Activated T-cell treated with anti-CD3 and anti-CD28 coated beads, Interleukin-2, amount 50 U/mL, for 24 hours (primary cell): ENCODE measurements at regions not wholly inside any gene's neighbourhood (a gene's known extent, or its start where the extent isn't known, plus 50 kb on each side); places are given as distances from the start of the nearest gene placed in this dataset.

Experiments used
- DNase-seq: peaks from one replicate; pipeline ENCODE4 v3.0.0-alpha.2; 2020
- H3K27ac Mint-ChIP-seq: 2 replicates; pipeline ENCODE4 v1.8.0; 2020; ENCODE audit warnings: mild to moderate bottlenecking, mixed read lengths
- H3K27me3 Mint-ChIP-seq: 2 replicates; pipeline ENCODE4 v1.8.0; 2020; ENCODE audit warnings: mixed read lengths
- H3K36me3 Mint-ChIP-seq: 2 replicates; pipeline ENCODE4 v1.8.0; 2020; ENCODE audit warnings: low read depth, mixed read lengths
- H3K4me1 Mint-ChIP-seq: 2 replicates; pipeline ENCODE4 v1.8.0; 2020; ENCODE audit warnings: low read depth, mixed read lengths
- H3K4me3 Mint-ChIP-seq: 2 replicates; pipeline ENCODE4 v1.8.0; 2020; ENCODE audit warnings: mild to moderate bottlenecking, moderate library complexity, mixed read lengths
- H3K9me3 Mint-ChIP-seq: 2 replicates; pipeline ENCODE4 v1.8.0; 2020; ENCODE audit warnings: mixed read lengths

GRCh38 chr18:68467329-68467728 lies 247.6 kb downstream of the TMX3 start:
- no peaks in the 10 kb centered on the region for H3K9me3 Mint-ChIP-seq
- peaks cover 3% of the 10 kb centered on the region for H3K27me3 Mint-ChIP-seq

GRCh38 chr18:68466672-68467071 lies 248.2 kb downstream of the TMX3 start:
- Mint-ChIP-seq H3K27me3 (peaks cover 3% of the 10 kb centered on the region), H3K4me3 (no peak overlapping the region), H3K9me3 (no peaks in the 10 kb centered on the region), H3K36me3 (no peaks in the 10 kb centered on the region), H3K27ac (no peak overlapping the region), H3K4me1 (peaks cover 6% of the 10 kb centered on the region)
- no peak for DNase-seq

More at GRCh38 chr18:68467329-68467728, 247.6 kb downstream of the TMX3 start:
- Mint-ChIP-seq H3K4me1 (peaks cover 6% of the 10 kb centered on the region), H3K4me3 (no peak overlapping the region), H3K36me3 (no peaks in the 10 kb centered on the region), H3K27ac (no peak overlapping the region)
- DNase-seq, result no peak

GRCh38 chr18:68462766-68463165 lies 252.1 kb downstream of the TMX3 start:
- no peaks in the 10 kb centered on the region for H3K36me3 Mint-ChIP-seq
- no peaks in the 10 kb centered on the region for H3K27me3 Mint-ChIP-seq

GRCh38 chr18:68462148-68462547 lies 252.8 kb downstream of the TMX3 start:
- no peak for DNase-seq
- Mint-ChIP-seq H3K4me1 (no peaks in the 10 kb centered on the region), H3K9me3 (no peaks in the 10 kb centered on the region), H3K27ac (no peak overlapping the region), H3K4me3 (no peak overlapping the region), H3K27me3 (no peaks in the 10 kb centered on the region), H3K36me3 (no peaks in the 10 kb centered on the region)

More at GRCh38 chr18:68462766-68463165, 252.1 kb downstream of the TMX3 start:
- Mint-ChIP-seq H3K9me3 (no peaks in the 10 kb centered on the region), H3K27ac (no peak overlapping the region), H3K4me1 (peaks cover 2% of the 10 kb centered on the region), H3K4me3 (no peak overlapping the region)
- DNase-seq, result no peak

GRCh38 chr18:68461481-68462018 lies 253.4 kb downstream of the TMX3 start:
- Mint-ChIP-seq H3K27me3 (no peaks in the 10 kb centered on the region), H3K36me3 (no peaks in the 10 kb centered on the region), H3K4me1 (no peaks in the 10 kb centered on the region), H3K27ac (no peak overlapping the region), H3K9me3 (no peaks in the 10 kb centered on the region), H3K4me3 (no peak overlapping the region)
- DNase-seq, result no peak

GRCh38 chr18:68459968-68460367 lies 254.9 kb downstream of the TMX3 start:
- no peaks in the 10 kb centered on the region for H3K9me3 Mint-ChIP-seq
- no peak for DNase-seq
- H3K4me3 Mint-ChIP-seq, result no peak overlapping the region
- H3K27me3 Mint-ChIP-seq, result no peaks in the 10 kb centered on the region
- H3K27ac Mint-ChIP-seq, result no peak overlapping the region
- no peaks in the 10 kb centered on the region for H3K4me1 Mint-ChIP-seq
- no peaks in the 10 kb centered on the region for H3K36me3 Mint-ChIP-seq

GRCh38 chr18:68456985-68457384 lies 257.9 kb downstream of the TMX3 start:
- Mint-ChIP-seq H3K4me3 (no peak overlapping the region), H3K9me3 (no peaks in the 10 kb centered on the region), H3K27ac (no peak overlapping the region), H3K4me1 (no peaks in the 10 kb centered on the region), H3K36me3 (no peaks in the 10 kb centered on the region), H3K27me3 (no peaks in the 10 kb centered on the region)
- no peak for DNase-seq

GRCh38 chr18:68455229-68455603 lies 259.7 kb downstream of the TMX3 start:
- H3K36me3 Mint-ChIP-seq, result no peaks in the 10 kb centered on the region
- no peaks in the 10 kb centered on the region for H3K9me3 Mint-ChIP-seq
- no peak for DNase-seq
- no peak overlapping the region for H3K27ac Mint-ChIP-seq
- H3K4me3 Mint-ChIP-seq, result no peak overlapping the region
- H3K4me1 Mint-ChIP-seq, result no peaks in the 10 kb centered on the region
- no peaks in the 10 kb centered on the region for H3K27me3 Mint-ChIP-seq

GRCh38 chr18:68454511-68455228 lies 260.2 kb downstream of the TMX3 start:
- DNase-seq, result no peak
- no peak overlapping the region for H3K4me3 Mint-ChIP-seq
- no peak overlapping the region for H3K27ac Mint-ChIP-seq
- H3K36me3 Mint-ChIP-seq, result no peaks in the 10 kb centered on the region
- no peaks in the 10 kb centered on the region for H3K27me3 Mint-ChIP-seq
- H3K9me3 Mint-ChIP-seq, result no peaks in the 10 kb centered on the region
- no peaks in the 10 kb centered on the region for H3K4me1 Mint-ChIP-seq

GRCh38 chr18:68449292-68449691 lies 265.6 kb downstream of the TMX3 start:
- H3K27me3 Mint-ChIP-seq, result no peaks in the 10 kb centered on the region
- H3K36me3 Mint-ChIP-seq, result no peaks in the 10 kb centered on the region
- no peak for DNase-seq
- no peaks in the 10 kb centered on the region for H3K4me1 Mint-ChIP-seq
- no peak overlapping the region for H3K4me3 Mint-ChIP-seq
- no peak overlapping the region for H3K27ac Mint-ChIP-seq
- no peaks in the 10 kb centered on the region for H3K9me3 Mint-ChIP-seq

GRCh38 chr18:68448736-68449135 lies 266.2 kb downstream of the TMX3 start:
- Mint-ChIP-seq H3K27ac (no peak overlapping the region), H3K9me3 (no peaks in the 10 kb centered on the region), H3K27me3 (no peaks in the 10 kb centered on the region), H3K36me3 (no peaks in the 10 kb centered on the region), H3K4me3 (no peak overlapping the region), H3K4me1 (no peaks in the 10 kb centered on the region)
- no peak for DNase-seq

- Mint-ChIP-seq H3K27ac (no peak overlapping the region), H3K27me3 (no peaks in the 10 kb centered on the region), H3K4me3 (no peak overlapping the region), H3K9me3 (no peaks in the 10 kb centered on the region), H3K36me3 (no peaks in the 10 kb centered on the region), H3K4me1 (no peaks in the 10 kb centered on the region)
- DNase-seq, result no peak
Measured at GRCh38 chr18:68447286-68447685, 267.6 kb downstream of the TMX3 start.

GRCh38 chr18:68445668-68446426 lies 269.1 kb downstream of the TMX3 start:
- Mint-ChIP-seq H3K27me3 (no peaks in the 10 kb centered on the region), H3K9me3 (no peaks in the 10 kb centered on the region), H3K4me1 (no peaks in the 10 kb centered on the region), H3K36me3 (no peaks in the 10 kb centered on the region), H3K4me3 (no peak overlapping the region), H3K27ac (no peak overlapping the region)
- no peak for DNase-seq

- H3K4me3 Mint-ChIP-seq, result no peak overlapping the region
- DNase-seq, result no peak
- H3K27me3 Mint-ChIP-seq, result no peaks in the 10 kb centered on the region
- H3K27ac Mint-ChIP-seq, result no peak overlapping the region
- H3K4me1 Mint-ChIP-seq, result no peaks in the 10 kb centered on the region
- H3K36me3 Mint-ChIP-seq, result no peaks in the 10 kb centered on the region
- no peaks in the 10 kb centered on the region for H3K9me3 Mint-ChIP-seq
Measured at GRCh38 chr18:68445136-68445535, 269.8 kb downstream of the TMX3 start.

GRCh38 chr18:68441241-68441640 lies 273.7 kb downstream of the TMX3 start:
- Mint-ChIP-seq H3K4me1 (peaks cover 5% of the 10 kb centered on the region), H3K27me3 (no peaks in the 10 kb centered on the region), H3K36me3 (no peaks in the 10 kb centered on the region), H3K4me3 (no peak overlapping the region), H3K27ac (no peak overlapping the region), H3K9me3 (peaks cover 4% of the 10 kb centered on the region)
- no peak for DNase-seq
